Trophoblast cell (in vitro differentiated cells and primary cell): ENCODE measurements at regions not wholly inside any gene's neighbourhood (a gene's known extent, or its start where the extent isn't known, plus 50 kb on each side); places are given as distances from the start of the nearest gene placed in this dataset.

Experiments used
- DNase-seq, 2 donors: peaks; one replicate each; pipeline ENCODE4 v3.0.0-alpha.2; 2016
- H2AFZ ChIP-seq: 2 replicates; pipeline ENCODE4 v1.6.1; 2013; ENCODE audit warnings: low read length, moderate library complexity, mild to moderate bottlenecking; ENCODE audit not compliant: insufficient read depth, poor library complexity
- H2AK5ac ChIP-seq: 2 replicates; pipeline ENCODE4 v1.6.1; 2013; ENCODE audit warnings: mild to moderate bottlenecking, low read length
- H2BK120ac ChIP-seq: 2 replicates; pipeline ENCODE4 v1.6.1; 2013; ENCODE audit warnings: low read length, mild to moderate bottlenecking, moderate library complexity; ENCODE audit not compliant: insufficient read depth, poor library complexity
- H2BK12ac ChIP-seq: 2 replicates; pipeline ENCODE4 v1.6.1; 2013; ENCODE audit warnings: mild to moderate bottlenecking, low read length, moderate library complexity
- H2BK5ac ChIP-seq: 2 replicates; pipeline ENCODE4 v1.6.1; 2013; ENCODE audit warnings: low read length, low read depth, moderate library complexity, mild to moderate bottlenecking; ENCODE audit not compliant: poor library complexity
- H3K14ac ChIP-seq: 2 replicates; pipeline ENCODE4 v1.6.1; 2013; ENCODE audit warnings: mild to moderate bottlenecking, low read length
- H3K18ac ChIP-seq: 2 replicates; pipeline ENCODE4 v1.6.1; 2013; ENCODE audit warnings: mild to moderate bottlenecking, low read length
- H3K23ac ChIP-seq: 2 replicates; pipeline ENCODE4 v1.6.1; 2013; ENCODE audit warnings: low read length
- H3K27ac ChIP-seq: 2 replicates; pipeline ENCODE4 v1.5.1; 2013; ENCODE audit warnings: low read depth, mild to moderate bottlenecking, inconsistent platforms, low read length, moderate library complexity
- H3K27me3 ChIP-seq: 2 replicates; pipeline ENCODE4 v1.6.1; 2013; ENCODE audit warnings: inconsistent platforms, mild to moderate bottlenecking, low read length, moderate library complexity; ENCODE audit not compliant: insufficient read depth
- H3K36me3 ChIP-seq, 2 experiments: 1 replicate in 1 of 2; 2 replicates in 1 of 2; pipeline ENCODE4 v1.6.1; 2013; ENCODE audit warnings: low read length in 2 of 2, mild to moderate bottlenecking in 2 of 2, moderate library complexity in 1 of 2; ENCODE audit not compliant: insufficient read depth in 2 of 2, control insufficient read depth in 1 of 2
- H3K4ac ChIP-seq: 2 replicates; pipeline ENCODE4 v1.6.1; 2013; ENCODE audit warnings: low read depth, mild to moderate bottlenecking, low read length, moderate library complexity
- H3K4me1 ChIP-seq, 2 experiments: 1 replicate in 1 of 2; 2 replicates in 1 of 2; pipeline ENCODE4 v1.6.1; 2013; ENCODE audit warnings: low read length in 2 of 2, mild to moderate bottlenecking in 2 of 2, moderate library complexity in 1 of 2; ENCODE audit not compliant: insufficient read depth in 2 of 2, control insufficient read depth in 1 of 2
- H3K4me2 ChIP-seq: 2 replicates; pipeline ENCODE4 v1.6.1; 2013; ENCODE audit warnings: inconsistent platforms, mild to moderate bottlenecking, low read length, moderate library complexity
- H3K4me3 ChIP-seq: 2 replicates; pipeline ENCODE4 v1.5.1; 2013; ENCODE audit warnings: mild to moderate bottlenecking, low read depth, low read length, inconsistent platforms
- H3K79me1 ChIP-seq: one replicate; pipeline ENCODE4 v1.6.1; 2013; ENCODE audit warnings: low read length
- H3K79me2 ChIP-seq: 2 replicates; pipeline ENCODE4 v1.6.1; 2013; ENCODE audit warnings: low read length, mild to moderate bottlenecking; ENCODE audit not compliant: control insufficient read depth, insufficient read depth, poor library complexity
- H3K9ac ChIP-seq: 2 replicates; pipeline ENCODE4 v1.6.1; 2013; ENCODE audit warnings: mild to moderate bottlenecking, low read length
- H3K9me3 ChIP-seq: 2 replicates; pipeline ENCODE4 v1.6.1; 2013; ENCODE audit warnings: low read depth, mild to moderate bottlenecking, control low read depth, inconsistent platforms, low read length; ENCODE audit not compliant: insufficient read depth
- H4K12ac ChIP-seq: 2 replicates; pipeline ENCODE4 v1.6.1; 2013; ENCODE audit warnings: low read depth, mild to moderate bottlenecking, low read length, moderate library complexity
- H4K8ac ChIP-seq: 2 replicates; pipeline ENCODE4 v1.6.1; 2013; ENCODE audit warnings: low read depth, mild to moderate bottlenecking, low read length, moderate library complexity
- H4K91ac ChIP-seq: one replicate; pipeline ENCODE4 v1.6.1; 2013; ENCODE audit warnings: low read depth, mild to moderate bottlenecking, low read length, moderate library complexity
- WGBS: extraction: QIAGEN DNeasy Blood & Tissue Kit; methylation state at CpG from one replicate; pipeline ENCODE4 v1.1.7; 2013; ENCODE audit warnings: missing lambda C conversion rate; ENCODE audit not compliant: insufficient read length, insufficient coverage; ENCODE audit errors: extremely low coverage; 5-methylcytosine and 5-hydroxymethylcytosine counted together

DNA sequence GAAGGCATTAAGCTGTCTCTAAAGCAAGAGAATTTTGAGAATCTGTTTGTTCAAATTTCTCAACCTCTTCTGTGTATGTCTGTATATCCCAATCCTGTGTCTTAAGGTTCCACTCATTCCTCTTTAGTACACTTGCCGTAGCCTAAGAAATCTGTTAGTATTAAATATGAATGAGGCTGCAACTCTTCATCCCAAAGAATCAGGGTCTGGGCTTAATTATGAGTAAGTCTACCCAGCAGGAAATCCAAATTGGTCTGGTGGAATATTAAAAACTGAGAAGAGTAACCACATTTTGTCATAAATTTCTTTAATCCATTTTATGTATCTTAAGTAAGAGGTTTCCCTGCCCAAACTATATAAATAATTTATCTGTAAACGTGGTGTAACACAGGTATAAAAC, 1171.2 kb downstream of the CDH12 start:
- no CpG with 5 or more reads among the region's 2 CpGs for WGBS
- no peak overlapping the region for H2BK12ac ChIP-seq
- H2AK5ac ChIP-seq: no peak overlapping the region
- no peak overlapping the region for H4K8ac ChIP-seq
- no peak overlapping the region for H3K14ac ChIP-seq
- H3K4ac ChIP-seq: no peak overlapping the region
- H3K18ac ChIP-seq: no peak overlapping the region
- H3K4me2 ChIP-seq: no peak overlapping the region
- H3K79me1 ChIP-seq: no peaks in the 10 kb centered on the region
- no peak overlapping the region for H3K4me3 ChIP-seq
- no peaks in the 10 kb centered on the region for H3K4me1 ChIP-seq
- H2AFZ ChIP-seq: no peak overlapping the region
- no peak overlapping the region for H3K23ac ChIP-seq
- H3K79me2 ChIP-seq: no peaks in the 10 kb centered on the region
- H3K27me3 ChIP-seq: no peaks in the 10 kb centered on the region
- no peaks in the 10 kb centered on the region for H3K9me3 ChIP-seq
- H3K9ac ChIP-seq: no peak overlapping the region
- H2BK120ac ChIP-seq: no peak overlapping the region
- no peak overlapping the region for H4K12ac ChIP-seq
- H3K27ac ChIP-seq: no peak overlapping the region
- no peaks in the 10 kb centered on the region for H3K36me3 ChIP-seq
- no peak for DNase-seq
- no peak overlapping the region for H4K91ac ChIP-seq
- H2BK5ac ChIP-seq: no peak overlapping the region

DNA sequence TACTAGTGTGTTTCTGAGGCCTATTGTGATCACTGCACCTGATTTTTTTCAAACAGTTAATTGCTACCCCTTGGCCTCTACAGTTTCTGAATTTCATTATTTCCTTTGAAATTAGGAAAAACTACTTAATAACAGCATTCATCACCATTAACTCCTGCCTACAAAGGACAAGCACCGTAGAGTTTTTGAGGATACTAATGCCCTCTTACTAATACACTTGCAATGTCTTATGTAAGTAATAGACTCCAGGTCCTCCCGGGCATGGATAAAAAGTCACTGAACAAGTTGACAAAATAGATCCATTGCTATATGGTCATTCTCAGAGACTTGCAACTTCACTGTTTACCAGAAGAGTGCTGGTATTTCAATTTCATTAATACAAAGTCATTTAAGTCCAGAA, 1172.5 kb downstream of the CDH12 start:
- Histone ChIP-seq H3K27ac (no peak overlapping the region), H4K8ac (no peak overlapping the region), H2AK5ac (no peak overlapping the region), H4K12ac (no peak overlapping the region), H2BK5ac (no peak overlapping the region), H2BK120ac (no peak overlapping the region), H3K9me3 (no peaks in the 10 kb centered on the region), H4K91ac (no peak overlapping the region), H3K18ac (no peak overlapping the region), H3K36me3 (no peaks in the 10 kb centered on the region), H3K4me1 (no peaks in the 10 kb centered on the region), H3K14ac (no peak overlapping the region), H2BK12ac (no peak overlapping the region), H3K23ac (no peak overlapping the region), H3K4ac (no peak overlapping the region), H3K79me1 (no peaks in the 10 kb centered on the region), H3K27me3 (no peaks in the 10 kb centered on the region), H3K79me2 (no peaks in the 10 kb centered on the region), H2AFZ (no peak overlapping the region), H3K4me2 (no peak overlapping the region), H3K9ac (no peak overlapping the region), H3K4me3 (no peak overlapping the region)
- WGBS: no CpG with 5 or more reads among the region's 2 CpGs
- DNase-seq: peak; percentile 4 to 50

DNA sequence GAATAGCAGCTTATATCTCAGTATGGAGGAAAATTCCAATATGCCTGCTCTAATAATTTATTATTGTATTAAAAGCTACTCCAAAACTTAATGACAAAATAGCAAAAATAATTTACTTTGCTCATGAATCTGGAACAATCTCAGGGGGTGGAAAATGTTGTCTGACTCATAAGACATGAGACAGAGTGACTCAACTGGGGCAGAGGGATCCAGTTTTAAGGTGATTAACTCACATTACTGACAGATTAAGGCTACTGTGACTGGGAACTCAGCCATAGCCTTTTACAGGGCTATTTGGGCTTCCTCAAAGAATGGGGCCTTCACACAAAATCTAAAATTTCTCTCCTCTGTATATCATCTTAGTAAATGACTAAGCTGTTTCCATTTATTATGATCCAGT, 1172.9 kb downstream of the CDH12 start:
- Histone ChIP-seq H3K4ac (no peak overlapping the region), H4K91ac (no peak overlapping the region), H3K79me1 (no peaks in the 10 kb centered on the region), H3K23ac (no peak overlapping the region), H2BK120ac (no peak overlapping the region), H3K18ac (no peak overlapping the region), H3K27me3 (no peaks in the 10 kb centered on the region), H2AK5ac (no peak overlapping the region), H3K4me1 (no peaks in the 10 kb centered on the region), H3K14ac (no peak overlapping the region), H4K12ac (no peak overlapping the region), H3K79me2 (no peaks in the 10 kb centered on the region), H3K36me3 (no peaks in the 10 kb centered on the region), H3K27ac (no peak overlapping the region), H3K4me2 (no peak overlapping the region), H2AFZ (no peak overlapping the region), H3K9me3 (no peaks in the 10 kb centered on the region), H3K9ac (no peak overlapping the region), H2BK5ac (no peak overlapping the region), H2BK12ac (no peak overlapping the region), H4K8ac (no peak overlapping the region), H3K4me3 (no peak overlapping the region)
- peak; percentile 32 to 61 for DNase-seq

DNA sequence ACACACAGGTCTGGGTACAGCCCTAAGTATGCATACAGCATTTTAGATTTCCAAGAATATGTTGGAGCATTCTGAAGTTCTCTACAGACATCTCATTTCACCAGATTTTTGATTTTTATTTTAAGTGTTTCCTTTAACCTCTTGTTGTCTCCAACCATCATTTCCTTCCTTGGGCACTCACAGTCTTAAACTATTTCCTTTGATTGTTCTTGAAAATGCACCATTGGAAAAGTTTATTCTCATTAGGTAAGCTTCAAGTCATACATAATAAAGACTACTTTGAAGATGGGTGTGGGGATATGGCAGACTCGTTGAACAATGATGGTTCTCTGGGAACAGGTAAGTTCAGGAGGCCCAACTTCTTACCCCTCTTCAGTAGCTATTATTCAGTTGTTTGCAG, 1174.6 kb downstream of the CDH12 start:
- no peak overlapping the region for H3K14ac ChIP-seq
- no peak overlapping the region for H3K4ac ChIP-seq
- H3K18ac ChIP-seq: no peak overlapping the region
- no peak overlapping the region for H4K91ac ChIP-seq
- WGBS: no CpG with 5 or more reads among the region's 1 CpG
- no peaks in the 10 kb centered on the region for H3K9me3 ChIP-seq
- no peaks in the 10 kb centered on the region for H3K79me1 ChIP-seq
- no peaks in the 10 kb centered on the region for H3K36me3 ChIP-seq
- no peak overlapping the region for H3K4me2 ChIP-seq
- no peak overlapping the region for H3K4me3 ChIP-seq
- H3K79me2 ChIP-seq: no peaks in the 10 kb centered on the region
- H3K27ac ChIP-seq: no peak overlapping the region
- no peak overlapping the region for H4K8ac ChIP-seq
- no peaks in the 10 kb centered on the region for H3K27me3 ChIP-seq
- no peak overlapping the region for H2BK12ac ChIP-seq
- H3K9ac ChIP-seq: no peak overlapping the region
- H2AK5ac ChIP-seq: no peak overlapping the region
- H3K23ac ChIP-seq: no peak overlapping the region
- H2BK5ac ChIP-seq: no peak overlapping the region
- no peak overlapping the region for H2BK120ac ChIP-seq
- H4K12ac ChIP-seq: no peak overlapping the region
- H2AFZ ChIP-seq: no peak overlapping the region
- DNase-seq: no peak
- H3K4me1 ChIP-seq: no peaks in the 10 kb centered on the region

DNA sequence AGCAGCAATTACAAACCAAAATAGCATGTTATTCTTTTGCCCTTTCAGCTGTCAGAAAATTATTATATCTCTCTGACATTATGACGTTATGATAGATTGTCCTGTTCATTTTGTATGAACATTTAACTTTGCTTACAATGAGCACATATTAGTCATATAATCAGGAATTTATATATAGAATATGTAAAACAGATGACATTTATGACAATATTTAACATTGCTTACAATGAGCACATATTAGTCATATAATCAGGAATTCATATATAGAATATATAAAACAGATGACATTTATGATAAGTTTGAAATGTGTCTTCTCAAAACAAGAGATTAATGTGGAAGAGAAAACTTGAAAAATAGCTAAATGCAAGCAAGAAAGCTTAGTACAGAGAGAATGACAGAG, 1180.2 kb downstream of the CDH12 start:
- no peaks in the 10 kb centered on the region for H3K36me3 ChIP-seq
- no peak overlapping the region for H2BK120ac ChIP-seq
- no peak overlapping the region for H4K91ac ChIP-seq
- H2AFZ ChIP-seq: no peak overlapping the region
- no peak overlapping the region for H2BK5ac ChIP-seq
- DNase-seq: no peak
- no peaks in the 10 kb centered on the region for H3K79me1 ChIP-seq
- H3K4me3 ChIP-seq: no peak overlapping the region
- no peaks in the 10 kb centered on the region for H3K79me2 ChIP-seq
- H3K9ac ChIP-seq: no peak overlapping the region
- H3K27me3 ChIP-seq: no peaks in the 10 kb centered on the region
- no peak overlapping the region for H3K18ac ChIP-seq
- no peaks in the 10 kb centered on the region for H3K9me3 ChIP-seq
- H3K27ac ChIP-seq: no peak overlapping the region
- H3K4ac ChIP-seq: no peak overlapping the region
- H3K4me1 ChIP-seq: no peaks in the 10 kb centered on the region
- H3K4me2 ChIP-seq: no peak overlapping the region
- H4K12ac ChIP-seq: no peak overlapping the region
- H2AK5ac ChIP-seq: no peak overlapping the region
- H4K8ac ChIP-seq: no peak overlapping the region
- no peak overlapping the region for H3K14ac ChIP-seq
- H2BK12ac ChIP-seq: no peak overlapping the region
- no CpG with 5 or more reads among the region's 1 CpG for WGBS
- no peak overlapping the region for H3K23ac ChIP-seq
